GM13977 (cell line): ENCODE measurements at regions not wholly inside any gene's neighbourhood (a gene's known extent, or its start where the extent isn't known, plus 50 kb on each side); places are given as distances from the start of the nearest gene placed in this dataset.
"Not testable (repeated sequence)": the region's sequence is repeated elsewhere in the genome, so short reads cannot be mapped to it uniquely, and the experiment has no call there.

ENCODE experiments used
- DNase-seq: peaks from one replicate; pipeline ENCODE4 v3.0.0; 2012; ENCODE audit warnings: low spot score
- in situ Hi-C: fragments of 300-500 bp; cut with MboI; formaldehyde crosslinking; loops from one replicate; pipeline ENCODE4 v1.12.0; 2022; ENCODE audit warnings: low sequenced_read_pairs, low pct_unique_long_range_greater_than_20kb, mixed read lengths, inconsistent platforms; ENCODE audit not compliant: unreplicated experiment
- TF ChIP-seq, protein P1 (sequence below): IDR thresholded peaks from 2 replicates; pipeline ENCODE4 v1.5.1; 2012; ENCODE audit warnings: mild to moderate bottlenecking, control low read depth; ENCODE audit not compliant: insufficient read depth; ENCODE audit errors: extremely low read depth, missing control alignments

GRCh38 chr6:155755452-155755851 lies 299.8 kb upstream of the NOX3 start:
- no peak for DNase-seq
- in situ Hi-C loops, result no loop called here
- TF ChIP-seq, protein P1, sequence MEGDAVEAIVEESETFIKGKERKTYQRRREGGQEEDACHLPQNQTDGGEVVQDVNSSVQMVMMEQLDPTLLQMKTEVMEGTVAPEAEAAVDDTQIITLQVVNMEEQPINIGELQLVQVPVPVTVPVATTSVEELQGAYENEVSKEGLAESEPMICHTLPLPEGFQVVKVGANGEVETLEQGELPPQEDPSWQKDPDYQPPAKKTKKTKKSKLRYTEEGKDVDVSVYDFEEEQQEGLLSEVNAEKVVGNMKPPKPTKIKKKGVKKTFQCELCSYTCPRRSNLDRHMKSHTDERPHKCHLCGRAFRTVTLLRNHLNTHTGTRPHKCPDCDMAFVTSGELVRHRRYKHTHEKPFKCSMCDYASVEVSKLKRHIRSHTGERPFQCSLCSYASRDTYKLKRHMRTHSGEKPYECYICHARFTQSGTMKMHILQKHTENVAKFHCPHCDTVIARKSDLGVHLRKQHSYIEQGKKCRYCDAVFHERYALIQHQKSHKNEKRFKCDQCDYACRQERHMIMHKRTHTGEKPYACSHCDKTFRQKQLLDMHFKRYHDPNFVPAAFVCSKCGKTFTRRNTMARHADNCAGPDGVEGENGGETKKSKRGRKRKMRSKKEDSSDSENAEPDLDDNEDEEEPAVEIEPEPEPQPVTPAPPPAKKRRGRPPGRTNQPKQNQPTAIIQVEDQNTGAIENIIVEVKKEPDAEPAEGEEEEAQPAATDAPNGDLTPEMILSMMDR, result no peak

GRCh38 chr6:155748778-155749177 lies 293.1 kb upstream of the NOX3 start:
- in situ Hi-C loops, DNase-seq: not testable (repeated sequence)

DNA sequence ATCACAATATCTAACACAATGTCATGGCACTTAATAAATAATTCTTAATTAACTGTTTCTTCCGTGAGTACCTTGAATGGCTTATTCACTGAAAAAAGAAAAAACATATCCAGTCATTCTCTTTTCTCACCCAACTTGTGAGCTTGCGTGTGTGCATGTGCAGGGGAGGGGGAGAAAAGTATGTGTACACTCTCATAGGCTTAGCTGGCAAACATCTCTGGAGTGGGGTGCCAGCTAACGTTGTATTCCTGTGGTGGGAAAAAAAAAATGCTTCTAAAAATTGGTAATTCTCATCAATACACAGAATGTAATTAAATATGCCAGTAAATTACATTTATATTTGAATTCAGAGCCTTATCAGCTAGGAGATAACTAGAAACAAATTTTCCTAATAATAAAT lies 291.9 kb upstream of the NOX3 start:
- TF ChIP-seq, protein P1, result no peak
- in situ Hi-C loops, result no loop called here
- no peak for DNase-seq

DNA sequence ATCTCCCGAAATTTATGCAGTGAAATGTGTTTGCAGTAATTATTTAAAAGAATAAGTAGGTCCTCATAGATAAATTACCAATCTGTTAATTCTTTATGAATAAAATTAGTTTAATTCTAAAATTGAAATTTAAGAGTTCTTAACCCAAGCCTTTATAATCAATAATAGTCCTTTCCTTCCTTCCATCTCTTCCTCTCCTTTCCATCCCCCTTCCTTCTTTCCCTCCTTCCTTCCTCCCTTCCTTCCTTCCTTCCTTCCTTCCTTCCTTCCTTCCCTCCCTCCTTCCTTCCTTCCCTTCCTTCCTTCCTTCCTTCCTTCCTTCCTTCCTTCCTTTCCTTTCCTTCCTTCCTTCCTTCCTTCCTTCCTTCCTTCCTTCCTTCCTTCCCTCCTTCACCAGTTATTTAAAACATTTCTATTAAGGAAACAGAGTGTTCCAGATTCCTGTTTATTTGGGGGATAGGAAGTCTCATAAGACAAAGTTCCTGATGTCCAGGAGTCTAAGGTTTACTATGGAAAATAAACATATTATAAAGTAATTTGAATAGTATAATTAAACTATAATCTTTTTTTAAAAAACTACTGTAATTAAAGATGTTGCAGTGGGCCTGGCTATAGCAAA lies 285.3 kb upstream of the NOX3 start:
- in situ Hi-C loops, result no loop called here
- TF ChIP-seq, protein P1, result no peak
- no peak for DNase-seq

DNA sequence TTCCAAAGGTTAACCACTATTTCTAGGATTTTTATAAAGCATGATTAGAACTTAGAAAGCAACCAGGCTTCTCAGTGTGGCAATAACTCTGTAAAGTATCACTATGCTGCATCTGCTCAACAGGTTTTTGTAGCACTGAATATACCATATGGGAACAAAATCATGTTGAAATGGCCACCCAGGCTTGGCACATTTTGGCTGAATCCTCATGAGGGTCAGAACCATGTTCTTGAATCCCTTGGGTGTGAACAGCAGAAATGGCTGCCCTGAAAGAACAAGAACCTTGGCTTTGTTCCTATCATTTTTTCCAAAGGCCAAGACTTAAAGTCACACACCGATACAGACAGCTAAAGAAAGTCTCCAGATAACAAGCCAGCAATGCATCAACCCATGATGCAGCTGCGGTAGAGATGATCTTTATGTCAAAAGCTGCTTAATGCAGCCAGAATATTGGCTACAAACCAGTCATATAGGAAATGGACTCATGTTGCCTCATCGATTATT lies 283.0 kb upstream of the NOX3 start:
- in situ Hi-C loops, result no loop called here
- TF ChIP-seq, protein P1, result no peak
- DNase-seq, result no peak

- TF ChIP-seq, protein P1, result no peak
- no peak for DNase-seq
- in situ Hi-C loops, result no loop called here
These were observed 261.7 kb upstream of the NOX3 start for GRCh38 chr6:155717374-155717773.

DNA sequence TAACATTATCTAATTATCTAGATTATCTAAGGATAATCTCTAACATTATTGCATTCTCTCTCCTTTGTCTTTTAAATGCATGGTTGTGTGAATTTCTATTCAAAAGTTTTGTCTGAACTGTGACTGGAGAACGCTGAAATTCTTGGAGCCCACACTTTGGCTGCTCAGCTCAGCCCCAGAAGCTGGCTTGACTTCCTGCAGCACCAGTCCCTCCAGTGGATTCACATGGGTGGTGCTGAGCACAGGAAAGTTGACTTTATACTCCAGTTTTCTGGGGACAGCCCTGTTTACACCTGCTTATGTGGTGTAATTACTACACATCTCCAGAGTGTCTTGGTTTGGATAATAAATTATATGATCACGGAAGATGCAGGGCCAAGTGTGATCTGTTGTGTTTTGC lies 255.1 kb upstream of the NOX3 start:
- in situ Hi-C loops, result no loop called here
- TF ChIP-seq, protein P1, result no peak
- DNase-seq, result no peak
